HepG2 (cell line): ENCODE measurements at regions not wholly inside any gene's neighbourhood (a gene's known extent, or its start where the extent isn't known, plus 50 kb on each side); places are given as distances from the start of the nearest gene placed in this dataset.
A peak's percentile ranks its signal among the peaks of the same experiment; 100 is the strongest.

ENCODE experiments used
- CCDC6 ChIP-seq: sonication (generic); formaldehyde crosslinking; IDR thresholded peaks from 2 replicates; pipeline ENCODE4 v1.8.1; 2022; ENCODE audit warnings: mild to moderate bottlenecking, missing genetic modification reagents, moderate library complexity
- CHD2 ChIP-seq: IDR thresholded peaks from 2 replicates; pipeline ENCODE4 v1.6.1; 2011; ENCODE audit warnings: low read depth, low read length, improper control_type of control experiment
- HOXA3 ChIP-seq: sonication (generic); formaldehyde crosslinking; IDR thresholded peaks from 2 replicates; pipeline ENCODE4 v1.5.0; 2020; ENCODE audit warnings: missing genetic modification reagents
- MEIS2 ChIP-seq: sonication (generic); formaldehyde crosslinking; IDR thresholded peaks from 2 replicates; pipeline ENCODE4 v1.9.0; 2021; ENCODE audit warnings: mild to moderate bottlenecking, missing genetic modification reagents
- NFIC ChIP-seq: IDR thresholded peaks from 2 replicates; pipeline ENCODE4 v1.6.1; 2012; ENCODE audit warnings: mild to moderate bottlenecking, low read length, inconsistent platforms
- PAX8 ChIP-seq: sonication (generic); formaldehyde crosslinking; IDR thresholded peaks from 2 replicates; pipeline ENCODE4 v1.8.0; 2022; ENCODE audit warnings: mild to moderate bottlenecking, missing genetic modification reagents, borderline replicate concordance
- RFXANK ChIP-seq: IDR thresholded peaks from 2 replicates; pipeline ENCODE4 v1.6.1; 2016
- SAP130 ChIP-seq: IDR thresholded peaks from 2 replicates; pipeline ENCODE4 v1.6.1; 2016; ENCODE audit warnings: low read depth
- ZBTB8A ChIP-seq: sonication (generic); formaldehyde crosslinking; IDR thresholded peaks from 2 replicates; pipeline ENCODE4 v1.4.0; 2020; ENCODE audit warnings: mild to moderate bottlenecking, low read depth, missing genetic modification reagents, borderline replicate concordance
- ZKSCAN1 ChIP-seq: fragments of 150-350 bp; IDR thresholded peaks from 2 replicates; pipeline ENCODE4 v1.6.1; 2014; ENCODE audit warnings: low read length
- ZKSCAN8 ChIP-seq: IDR thresholded peaks from 2 replicates; pipeline ENCODE4 v1.6.1; 2016; ENCODE audit warnings: borderline replicate concordance, missing genetic modification reagents, missing compliant biosample characterization
- ZNF530 ChIP-seq: sonication (generic); formaldehyde crosslinking; IDR thresholded peaks from 2 replicates; pipeline ENCODE4 v1.5.0; 2020; ENCODE audit warnings: low read depth, mild to moderate bottlenecking, missing genetic modification reagents
- ZNF792 ChIP-seq: IDR thresholded peaks from 2 replicates; pipeline ENCODE4 v1.6.1; 2016
- ZNF841 ChIP-seq: sonication (generic); formaldehyde crosslinking; IDR thresholded peaks from 2 replicates; pipeline ENCODE4 v1.8.1; 2023; ENCODE audit warnings: missing genetic modification reagents, borderline replicate concordance
- TF ChIP-seq, protein P1 (sequence below): IDR thresholded peaks from 2 replicates; pipeline ENCODE4 v1.6.1; 2016; ENCODE audit warnings: missing biosample characterization, missing genetic modification reagents, low read depth
- TF ChIP-seq, protein P2 (sequence below): IDR thresholded peaks from 2 replicates; pipeline ENCODE4 v1.6.1; 2012; ENCODE audit warnings: low read depth, low read length, improper control_type of control experiment
- TF ChIP-seq, protein P3 (sequence below): sonication (generic); formaldehyde crosslinking; IDR thresholded peaks from 2 replicates; pipeline ENCODE4 v1.4.0; 2020; ENCODE audit warnings: mild to moderate bottlenecking, low read depth, missing genetic modification reagents
- TF ChIP-seq, protein P4 (sequence below), 2 experiments: IDR thresholded peaks; 2 replicates each; pipeline ENCODE4 v1.6.1; 2011 to 2012; ENCODE audit warnings: low read length in 2 of 2, borderline replicate concordance in 1 of 2, low read depth in 1 of 2, mild to moderate bottlenecking in 1 of 2, moderate library complexity in 1 of 2
- TF ChIP-seq, protein P5 (sequence below): IDR thresholded peaks from 2 replicates; pipeline ENCODE4 v1.6.1; 2018; ENCODE audit warnings: missing genetic modification reagents, mild to moderate bottlenecking, missing compliant biosample characterization
- TF ChIP-seq, protein P6 (sequence below): sonication (generic); formaldehyde crosslinking; IDR thresholded peaks from 2 replicates; pipeline ENCODE4 v1.4.0; 2020; ENCODE audit warnings: missing genetic modification reagents

DNA sequence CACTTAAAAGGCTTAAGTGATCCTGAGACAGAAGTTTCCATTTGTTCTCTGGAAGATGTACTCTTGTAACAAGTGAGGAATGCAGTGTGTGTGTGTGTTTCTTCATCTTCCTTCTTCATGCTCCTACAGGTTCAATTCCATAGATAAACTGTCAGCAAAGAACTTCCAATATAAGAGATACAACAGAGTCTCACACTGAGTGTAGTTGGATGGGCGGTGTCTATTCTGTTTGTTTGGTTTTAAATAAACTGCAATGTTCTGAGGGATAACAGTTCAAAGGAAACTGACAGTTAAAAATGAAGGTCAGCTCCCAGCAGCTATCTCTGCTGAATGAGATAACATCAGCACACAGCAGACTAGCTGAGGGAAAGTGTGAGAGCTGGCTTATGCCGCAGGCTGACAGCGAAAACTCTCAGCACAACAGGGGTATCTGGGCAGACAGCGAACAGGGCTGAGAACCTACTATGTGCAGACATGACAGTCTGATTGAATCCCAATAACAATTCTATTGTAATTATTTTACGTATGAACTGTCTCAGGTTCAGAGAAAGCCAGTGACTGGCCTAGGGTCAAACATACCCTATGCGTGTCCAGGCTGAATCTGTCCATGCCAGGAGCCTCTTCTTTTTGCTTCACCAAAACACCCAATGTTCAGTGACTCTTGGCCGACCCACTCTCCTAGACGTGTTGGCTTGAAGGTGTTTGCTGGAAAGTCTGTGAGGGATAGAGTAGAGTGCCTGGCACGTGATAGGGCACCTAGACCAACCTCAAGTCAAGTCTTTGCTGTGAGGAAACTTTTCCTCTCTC lies 201.9 kb upstream of the TRIB2 start (continued):
- no peak for TF ChIP-seq CCDC6 (CRISPR knock-in tag)
- TF ChIP-seq RFXANK (CRISPR knock-in tag): no peak
- TF ChIP-seq ZNF792 (CRISPR knock-in tag): peak; percentile 86
- TF ChIP-seq ZKSCAN8 (CRISPR knock-in tag): 0 out of 2 replicates have a peak, but pooled peaks have one; percentile 65
- TF ChIP-seq, protein P1, sequence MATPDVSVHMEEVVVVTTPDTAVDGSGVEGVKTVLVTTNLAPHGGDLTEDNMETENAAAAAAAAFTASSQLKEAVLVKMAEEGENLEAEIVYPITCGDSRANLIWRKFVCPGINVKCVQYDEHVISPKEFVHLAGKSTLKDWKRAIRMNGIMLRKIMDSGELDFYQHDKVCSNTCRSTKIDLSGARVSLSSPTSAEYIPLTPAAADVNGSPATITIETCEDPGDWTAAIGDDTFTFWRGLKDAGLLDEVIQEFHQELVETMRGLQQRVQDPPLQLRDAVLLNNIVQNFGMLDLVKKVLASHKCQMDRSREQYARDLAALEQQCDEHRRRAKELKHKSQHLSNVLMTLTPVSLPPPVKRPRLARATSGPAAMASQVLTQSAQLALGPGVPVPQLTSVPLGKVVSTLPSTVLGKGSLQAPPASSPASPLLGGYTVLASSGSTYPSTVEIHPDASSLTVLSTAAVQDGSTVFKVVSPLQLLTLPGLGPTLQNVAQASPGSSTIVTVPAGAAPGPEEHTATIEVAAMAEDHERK (CRISPR knock-in tag): no peak
- TF ChIP-seq HOXA3: peak; percentile 23; the same call in 1 of the 2 replicates
- TF ChIP-seq, protein P2, sequence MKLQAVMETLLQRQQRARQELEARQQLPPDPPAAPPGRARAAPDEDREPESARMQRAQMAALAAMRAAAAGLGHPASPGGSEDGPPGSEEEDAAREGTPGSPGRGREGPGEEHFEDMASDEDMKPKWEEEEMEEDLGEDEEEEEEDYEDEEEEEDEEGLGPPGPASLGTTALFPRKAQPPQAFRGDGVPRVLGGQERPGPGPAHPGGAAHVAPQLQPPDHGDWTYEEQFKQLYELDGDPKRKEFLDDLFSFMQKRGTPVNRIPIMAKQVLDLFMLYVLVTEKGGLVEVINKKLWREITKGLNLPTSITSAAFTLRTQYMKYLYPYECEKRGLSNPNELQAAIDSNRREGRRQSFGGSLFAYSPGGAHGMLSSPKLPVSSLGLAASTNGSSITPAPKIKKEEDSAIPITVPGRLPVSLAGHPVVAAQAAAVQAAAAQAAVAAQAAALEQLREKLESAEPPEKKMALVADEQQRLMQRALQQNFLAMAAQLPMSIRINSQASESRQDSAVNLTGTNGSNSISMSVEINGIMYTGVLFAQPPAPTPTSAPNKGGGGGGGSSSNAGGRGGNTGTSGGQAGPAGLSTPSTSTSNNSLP: no peak
- TF ChIP-seq, protein P3, sequence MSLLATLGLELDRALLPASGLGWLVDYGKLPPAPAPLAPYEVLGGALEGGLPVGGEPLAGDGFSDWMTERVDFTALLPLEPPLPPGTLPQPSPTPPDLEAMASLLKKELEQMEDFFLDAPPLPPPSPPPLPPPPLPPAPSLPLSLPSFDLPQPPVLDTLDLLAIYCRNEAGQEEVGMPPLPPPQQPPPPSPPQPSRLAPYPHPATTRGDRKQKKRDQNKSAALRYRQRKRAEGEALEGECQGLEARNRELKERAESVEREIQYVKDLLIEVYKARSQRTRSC (CRISPR knock-in tag): no peak
- no peak for TF ChIP-seq ZNF841 (CRISPR knock-in tag)
- TF ChIP-seq, protein P4, sequence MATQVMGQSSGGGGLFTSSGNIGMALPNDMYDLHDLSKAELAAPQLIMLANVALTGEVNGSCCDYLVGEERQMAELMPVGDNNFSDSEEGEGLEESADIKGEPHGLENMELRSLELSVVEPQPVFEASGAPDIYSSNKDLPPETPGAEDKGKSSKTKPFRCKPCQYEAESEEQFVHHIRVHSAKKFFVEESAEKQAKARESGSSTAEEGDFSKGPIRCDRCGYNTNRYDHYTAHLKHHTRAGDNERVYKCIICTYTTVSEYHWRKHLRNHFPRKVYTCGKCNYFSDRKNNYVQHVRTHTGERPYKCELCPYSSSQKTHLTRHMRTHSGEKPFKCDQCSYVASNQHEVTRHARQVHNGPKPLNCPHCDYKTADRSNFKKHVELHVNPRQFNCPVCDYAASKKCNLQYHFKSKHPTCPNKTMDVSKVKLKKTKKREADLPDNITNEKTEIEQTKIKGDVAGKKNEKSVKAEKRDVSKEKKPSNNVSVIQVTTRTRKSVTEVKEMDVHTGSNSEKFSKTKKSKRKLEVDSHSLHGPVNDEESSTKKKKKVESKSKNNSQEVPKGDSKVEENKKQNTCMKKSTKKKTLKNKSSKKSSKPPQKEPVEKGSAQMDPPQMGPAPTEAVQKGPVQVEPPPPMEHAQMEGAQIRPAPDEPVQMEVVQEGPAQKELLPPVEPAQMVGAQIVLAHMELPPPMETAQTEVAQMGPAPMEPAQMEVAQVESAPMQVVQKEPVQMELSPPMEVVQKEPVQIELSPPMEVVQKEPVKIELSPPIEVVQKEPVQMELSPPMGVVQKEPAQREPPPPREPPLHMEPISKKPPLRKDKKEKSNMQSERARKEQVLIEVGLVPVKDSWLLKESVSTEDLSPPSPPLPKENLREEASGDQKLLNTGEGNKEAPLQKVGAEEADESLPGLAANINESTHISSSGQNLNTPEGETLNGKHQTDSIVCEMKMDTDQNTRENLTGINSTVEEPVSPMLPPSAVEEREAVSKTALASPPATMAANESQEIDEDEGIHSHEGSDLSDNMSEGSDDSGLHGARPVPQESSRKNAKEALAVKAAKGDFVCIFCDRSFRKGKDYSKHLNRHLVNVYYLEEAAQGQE (IDR thresholded peaks at IDR 0.05; ENCODE audit: borderline replicate concordance in 1 of 2, low read depth in 1 of 2, low read length in 2 of 2): no peak
- TF ChIP-seq, protein P5, sequence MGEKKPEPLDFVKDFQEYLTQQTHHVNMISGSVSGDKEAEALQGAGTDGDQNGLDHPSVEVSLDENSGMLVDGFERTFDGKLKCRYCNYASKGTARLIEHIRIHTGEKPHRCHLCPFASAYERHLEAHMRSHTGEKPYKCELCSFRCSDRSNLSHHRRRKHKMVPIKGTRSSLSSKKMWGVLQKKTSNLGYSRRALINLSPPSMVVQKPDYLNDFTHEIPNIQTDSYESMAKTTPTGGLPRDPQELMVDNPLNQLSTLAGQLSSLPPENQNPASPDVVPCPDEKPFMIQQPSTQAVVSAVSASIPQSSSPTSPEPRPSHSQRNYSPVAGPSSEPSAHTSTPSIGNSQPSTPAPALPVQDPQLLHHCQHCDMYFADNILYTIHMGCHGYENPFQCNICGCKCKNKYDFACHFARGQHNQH (CRISPR knock-in tag): no peak
- TF ChIP-seq, protein P6, sequence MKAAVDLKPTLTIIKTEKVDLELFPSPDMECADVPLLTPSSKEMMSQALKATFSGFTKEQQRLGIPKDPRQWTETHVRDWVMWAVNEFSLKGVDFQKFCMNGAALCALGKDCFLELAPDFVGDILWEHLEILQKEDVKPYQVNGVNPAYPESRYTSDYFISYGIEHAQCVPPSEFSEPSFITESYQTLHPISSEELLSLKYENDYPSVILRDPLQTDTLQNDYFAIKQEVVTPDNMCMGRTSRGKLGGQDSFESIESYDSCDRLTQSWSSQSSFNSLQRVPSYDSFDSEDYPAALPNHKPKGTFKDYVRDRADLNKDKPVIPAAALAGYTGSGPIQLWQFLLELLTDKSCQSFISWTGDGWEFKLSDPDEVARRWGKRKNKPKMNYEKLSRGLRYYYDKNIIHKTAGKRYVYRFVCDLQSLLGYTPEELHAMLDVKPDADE (CRISPR knock-in tag): no peak
- no peak for TF ChIP-seq ZNF530
- TF ChIP-seq SAP130: peak; percentile 24; the same call in 1 of the 2 replicates
- peak; percentile 89 for TF ChIP-seq ZKSCAN1
- no peak for TF ChIP-seq CHD2
- TF ChIP-seq ZBTB8A: no peak
- 0 out of 2 replicates have a peak, but pooled peaks have one; percentile 36 for TF ChIP-seq NFIC
- TF ChIP-seq PAX8 (CRISPR knock-in tag): no peak
- no peak for TF ChIP-seq MEIS2
